Calu3 (cell line): ENCODE measurements at regions not wholly inside any gene's neighbourhood (a gene's known extent, or its start where the extent isn't known, plus 50 kb on each side); places are given as distances from the start of the nearest gene placed in this dataset.
"Not testable (repeated sequence)": the region's sequence is repeated elsewhere in the genome, so short reads cannot be mapped to it uniquely, and the experiment has no call there.

Experiments
- BruUV-seq: library from RNA; stranded (reverse); fragments of 400-500 nt; replicated peaks from 2 replicates; lab custom pipeline; 2021; lab: Mats Ljungman, UMichigan
- CTCF ChIA-PET: fragments of 300-600 bp; sonication (Branson Sonifier 250); formaldehyde crosslinking; loops from one replicate; lab custom pipeline; 2022; ENCODE audit warnings: antibody characterized with exemption; lab: Charles Lee
- DNase-seq: peaks from one replicate; pipeline ENCODE4 v3.0.0; 2022
- H3K27ac Mint-ChIP-seq: one replicate; pipeline ENCODE4 v1.8.0; 2022; ENCODE audit warnings: mixed read lengths; ENCODE audit not compliant: unreplicated experiment
- H3K27me3 Mint-ChIP-seq: one replicate; pipeline ENCODE4 v1.8.0; 2022; ENCODE audit warnings: mixed read lengths; ENCODE audit not compliant: unreplicated experiment
- H3K36me3 Mint-ChIP-seq: one replicate; pipeline ENCODE4 v1.8.0; 2022; ENCODE audit warnings: mild to moderate bottlenecking, moderate library complexity, mixed read lengths; ENCODE audit not compliant: insufficient read depth, unreplicated experiment
- H3K4me1 Mint-ChIP-seq: one replicate; pipeline ENCODE4 v1.8.0; 2022; ENCODE audit warnings: mild to moderate bottlenecking, low read depth, mixed read lengths; ENCODE audit not compliant: unreplicated experiment
- H3K4me3 Mint-ChIP-seq: one replicate; pipeline ENCODE4 v1.8.0; 2022; ENCODE audit warnings: mild to moderate bottlenecking, low read depth, moderate library complexity, mixed read lengths; ENCODE audit not compliant: unreplicated experiment
- H3K9me3 Mint-ChIP-seq: one replicate; pipeline ENCODE4 v1.8.0; 2022; ENCODE audit warnings: low read depth, mixed read lengths; ENCODE audit not compliant: unreplicated experiment
- CTCF ChIP-seq: fragments of 200-600 bp; IDR thresholded peaks from one replicate; pipeline ENCODE4 v1.8.0; 2022; ENCODE audit warnings: antibody characterized with exemption; ENCODE audit not compliant: unreplicated experiment
- intact Hi-C: fragments of 100-400 bp; cut with micrococcal nuclease; formaldehyde crosslinking; loops from one replicate; pipeline ENCODE4 v1.10.0; 2022; ENCODE audit not compliant: unreplicated experiment

- intact Hi-C loops = no loop called here
- H3K4me3 Mint-ChIP-seq = no peak overlapping the region
- no peaks in the 10 kb centered on the region for H3K4me1 Mint-ChIP-seq
- CTCF ChIA-PET = no interaction called here
- H3K27me3 Mint-ChIP-seq = no peaks in the 10 kb centered on the region
- no peak overlapping the region for H3K27ac Mint-ChIP-seq
- peaks cover 19% of the 10 kb centered on the region for H3K9me3 Mint-ChIP-seq
- no peak for TF ChIP-seq CTCF
- no TSS peak for BruUV-seq
- DNase-seq = no peak
- no peaks in the 10 kb centered on the region for H3K36me3 Mint-ChIP-seq
Observed at GRCh38 chr10:42380926-42381547, 257.3 kb downstream of the ZNF33B start.

GRCh38 chr10:42367532-42368230, 270.7 kb downstream of the ZNF33B start:
- BruUV-seq = no TSS peak
- CTCF ChIA-PET = no interaction called here
- DNase-seq = no peak
- Mint-ChIP-seq H3K9me3 (peaks cover 14% of the 10 kb centered on the region), H3K4me1 (no peaks in the 10 kb centered on the region), H3K27ac (no peak overlapping the region), H3K27me3 (no peaks in the 10 kb centered on the region), H3K4me3 (no peak overlapping the region), H3K36me3 (no peaks in the 10 kb centered on the region)
- TF ChIP-seq CTCF = no peak
- intact Hi-C loops = no loop called here

GRCh38 chr10:42351745-42352144, 286.6 kb downstream of the ZNF33B start:
- intact Hi-C loops = no loop called here
- no peak overlapping the region for H3K27ac Mint-ChIP-seq
- no peaks in the 10 kb centered on the region for H3K36me3 Mint-ChIP-seq
- no peaks in the 10 kb centered on the region for H3K4me1 Mint-ChIP-seq
- no peaks in the 10 kb centered on the region for H3K27me3 Mint-ChIP-seq
- H3K9me3 Mint-ChIP-seq = peaks cover 4% of the 10 kb centered on the region
- no peak overlapping the region for H3K4me3 Mint-ChIP-seq
- DNase-seq = no peak
- no TSS peak for BruUV-seq
- CTCF ChIA-PET = no interaction called here
- no peak for TF ChIP-seq CTCF

- DNase-seq, H3K4me3 Mint-ChIP-seq, H3K27ac Mint-ChIP-seq, H3K36me3 Mint-ChIP-seq, H3K27me3 Mint-ChIP-seq, H3K4me1 Mint-ChIP-seq, intact Hi-C loops, CTCF ChIA-PET, BruUV-seq: not testable (repeated sequence)
- peaks cover 12% of the 10 kb centered on the region for H3K9me3 Mint-ChIP-seq
Observed at GRCh38 chr10:42336593-42337337, 301.6 kb downstream of the ZNF33B start.

GRCh38 chr10:42335653-42336296, 302.6 kb downstream of the ZNF33B start:
- H3K4me1 Mint-ChIP-seq, BruUV-seq, DNase-seq, H3K27me3 Mint-ChIP-seq, CTCF ChIA-PET, H3K36me3 Mint-ChIP-seq, intact Hi-C loops, H3K4me3 Mint-ChIP-seq, H3K27ac Mint-ChIP-seq: not testable (repeated sequence)
- peaks cover 12% of the 10 kb centered on the region for H3K9me3 Mint-ChIP-seq
